ENCODE measurements at regions not wholly inside any gene's neighbourhood (a gene's known extent, or its start where the extent isn't known, plus 50 kb on each side); places are given as distances from the start of the nearest gene placed in this dataset.

GRCh38 chr5:51859624-51860023 is 476.4 kb downstream of the ISL1 start (continued):
- no peak for TF ChIP-seq REST (IDR thresholded peaks at IDR 0.05; ENCODE audit: low read depth, low read length)
- no peak for TF ChIP-seq SIN3A (IDR thresholded peaks at IDR 0.05; ENCODE audit: low read depth, low read length)
- TF ChIP-seq YBX1 (IDR thresholded peaks at IDR 0.05), result no peak

GRCh38 chr5:51860532-51861018 is 477.3 kb downstream of the ISL1 start:
- Histone ChIP-seq H3K27ac (ENCODE audit: control insufficient read depth, insufficient read depth) (no peak overlapping the region), H4K20me1 (ENCODE audit: control insufficient read depth, insufficient read depth) (no peaks in the 10 kb centered on the region), H3K4me3 (no peak overlapping the region), H3K4me2 (ENCODE audit: control insufficient read depth, insufficient read depth) (no peak overlapping the region), H3K9ac (ENCODE audit: control insufficient read depth, insufficient read depth, low read length) (no peak overlapping the region), H3K9me3 (replicated peaks; ENCODE audit: control insufficient read depth, insufficient read depth, low read length) (no peaks in the 10 kb centered on the region), H3K79me2 (ENCODE audit: control insufficient read depth, insufficient read depth, low read length) (no peaks in the 10 kb centered on the region), H3K4me1 (ENCODE audit: control insufficient read depth, insufficient read depth, low read length) (no peaks in the 10 kb centered on the region), H2AFZ (ENCODE audit: control insufficient read depth, low read depth, low read length) (no peak overlapping the region), H3K36me3 (ENCODE audit: control insufficient read depth in 2 of 2, insufficient read depth in 2 of 2, low read length in 1 of 2) (no peaks in the 10 kb centered on the region), H3K27me3 (replicated peaks in 1 of 2; ENCODE audit: control insufficient read depth in 2 of 2, insufficient read depth in 2 of 2, low read length in 1 of 2) (no peaks in the 10 kb centered on the region)
- no peak for FAIRE-seq
- BruUV-seq (replicated peaks), result no TSS peak
- no peak for ATAC-seq
- WGBS (ENCODE audit: insufficient coverage, insufficient replicate concordance, low lambda C conversion rate, missing lambda C conversion rate), result 0% methylated on average over 1 of the region's 1 CpG
- ChIA-PET POLR2A (no interaction called here), SMC1A (ENCODE audit: uncharacterized antibody, unreplicated experiment) (interaction anchor here (1.2 kb wide), 1 partner anchor 29 kb away, joined by 3 read pairs; no protein-coding TSS in a partner anchor), CTCF (interaction anchor here (0.9 to 1.0 kb wide), 2 partner anchors 20 to 91 kb away, joined by 3 read pairs; no protein-coding TSS in a partner anchor), RAD21 (ENCODE audit: unreplicated experiment) (interaction anchor here (0.7 kb wide), 1 partner anchor 43 kb away, joined by 3 read pairs; no protein-coding TSS in a partner anchor)
- no peak for DNase-seq (ENCODE audit: low read depth, low spot score)
- in situ Hi-C loops (cut with MboI) (no loop called here), intact Hi-C loops (cut with micrococcal nuclease; ENCODE audit: unreplicated experiment) (no loop called here)
- no peak for TF ChIP-seq YY1 (IDR thresholded peaks at IDR 0.05; ENCODE audit: low read depth, low read length)
- TF ChIP-seq JUNB (IDR thresholded peaks at IDR 0.05), result no peak
- TF ChIP-seq IKZF1 (conservative IDR thresholded peaks at IDR 0.05), result no peak
- no peak for TF ChIP-seq FOXM1 (IDR thresholded peaks at IDR 0.05; ENCODE audit: low read depth, low read length)
- TF ChIP-seq HDGF (IDR thresholded peaks at IDR 0.05), result no peak
- TF ChIP-seq MXI1 (IDR thresholded peaks at IDR 0.05; ENCODE audit: low read depth, low read length), result no peak
- no peak for TF ChIP-seq IKZF2 (IDR thresholded peaks at IDR 0.05)
- no peak for TF ChIP-seq ZBTB33 (IDR thresholded peaks at IDR 0.05)
- no peak for TF ChIP-seq POLR2A (IDR thresholded peaks at IDR 0.05; ENCODE audit: low read depth, low read length)
- TF ChIP-seq TCF12 (IDR thresholded peaks at IDR 0.05; ENCODE audit: low read depth, low read length), result no peak
- TF ChIP-seq MYC (IDR thresholded peaks at IDR 0.05; ENCODE audit: insufficient read depth, insufficient read length, insufficient replicate concordance, low read length, severe bottlenecking), result no peak
- no peak for TF ChIP-seq CHD4 (IDR thresholded peaks at IDR 0.05)
- TF ChIP-seq ZBTB4 (CRISPR knock-in tag; IDR thresholded peaks at IDR 0.05), result no peak
- no peak for TF ChIP-seq RAD21 (IDR thresholded peaks at IDR 0.05; ENCODE audit: insufficient read depth, low read depth, low read length)

Measured in GM12878 (cell line).